Activated CD4-positive, alpha-beta T cell treated with anti-CD3 and anti-CD28 coated beads for 4 hours (primary cell): ENCODE measurements at regions not wholly inside any gene's neighbourhood (a gene's known extent, or its start where the extent isn't known, plus 50 kb on each side); places are given as distances from the start of the nearest gene placed in this dataset.

ENCODE experiments used
- DNase-seq, 2 donors: peaks; one replicate each; pipeline ENCODE4 v3.0.0-alpha.2; 2020

DNA sequence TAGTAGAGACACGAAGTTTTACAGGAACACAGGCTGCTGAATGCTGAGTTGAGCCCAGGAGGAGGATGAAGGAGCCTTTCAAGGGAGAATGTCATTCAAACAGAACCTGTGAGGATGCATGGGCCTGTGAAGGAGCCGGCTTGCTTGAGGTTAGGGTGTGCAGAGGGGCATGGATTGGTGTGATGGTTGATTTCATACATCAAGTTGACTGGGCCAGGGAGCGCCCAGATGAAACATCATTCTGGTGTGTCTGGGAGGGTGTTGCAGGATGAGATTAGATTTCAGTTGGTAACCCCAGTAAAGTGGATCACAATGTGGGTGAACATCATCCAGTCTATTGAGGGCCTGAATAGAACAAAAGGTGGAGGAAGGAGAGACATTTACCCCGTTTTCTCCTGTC is 243.6 kb downstream of the EDEM1 start:
- DNase-seq: no peak

DNA sequence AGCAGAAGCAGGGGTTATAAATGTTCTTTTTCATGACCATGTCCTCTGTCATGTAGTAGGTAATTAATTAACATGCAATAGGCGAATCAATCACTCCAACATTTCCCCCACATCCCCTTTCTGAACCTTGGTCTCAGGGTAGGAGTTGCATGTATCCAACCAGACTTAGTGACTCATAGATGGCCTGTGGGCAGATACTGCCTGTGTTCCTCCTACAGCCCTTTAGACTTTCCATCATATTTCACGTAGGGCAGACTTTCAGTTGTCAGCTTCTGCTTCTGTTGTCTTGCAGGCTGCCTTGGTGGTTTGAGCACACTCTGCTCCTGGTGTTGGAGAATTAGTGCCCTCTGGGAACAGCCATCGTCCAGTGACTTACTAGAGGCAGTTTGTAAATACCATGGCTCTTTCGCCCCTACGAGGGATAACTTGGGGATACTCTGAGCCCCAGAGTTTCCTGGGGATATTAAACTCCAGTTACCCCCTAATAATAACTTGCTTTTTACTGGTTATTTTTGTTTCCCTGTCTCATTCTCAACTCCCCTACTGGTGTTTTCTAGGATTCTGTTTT is 244.4 kb downstream of the EDEM1 start:
- DNase-seq: no peak

DNA sequence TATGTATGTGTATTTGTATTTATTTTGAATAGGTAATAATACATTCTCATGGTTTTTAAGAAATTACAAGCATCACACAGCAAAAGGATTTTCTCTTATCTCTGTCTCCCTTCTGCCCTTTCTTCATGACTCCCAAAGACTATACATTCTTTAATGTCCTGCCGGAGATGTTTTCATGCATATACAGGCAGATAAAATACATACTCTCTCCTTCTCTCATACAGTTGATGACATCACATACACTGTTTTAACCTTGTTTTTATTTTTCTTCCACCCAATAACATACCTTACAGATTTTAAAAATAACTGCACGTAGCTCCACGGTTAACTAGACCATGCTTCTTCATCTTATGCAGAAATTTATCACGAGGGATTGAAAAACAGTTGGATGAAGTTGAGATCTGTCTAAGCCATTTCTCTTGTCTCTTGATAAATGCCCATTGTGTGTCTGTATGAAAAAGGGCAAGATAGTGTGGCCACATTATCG is 249.8 kb downstream of the EDEM1 start:
- no peak for DNase-seq

DNA sequence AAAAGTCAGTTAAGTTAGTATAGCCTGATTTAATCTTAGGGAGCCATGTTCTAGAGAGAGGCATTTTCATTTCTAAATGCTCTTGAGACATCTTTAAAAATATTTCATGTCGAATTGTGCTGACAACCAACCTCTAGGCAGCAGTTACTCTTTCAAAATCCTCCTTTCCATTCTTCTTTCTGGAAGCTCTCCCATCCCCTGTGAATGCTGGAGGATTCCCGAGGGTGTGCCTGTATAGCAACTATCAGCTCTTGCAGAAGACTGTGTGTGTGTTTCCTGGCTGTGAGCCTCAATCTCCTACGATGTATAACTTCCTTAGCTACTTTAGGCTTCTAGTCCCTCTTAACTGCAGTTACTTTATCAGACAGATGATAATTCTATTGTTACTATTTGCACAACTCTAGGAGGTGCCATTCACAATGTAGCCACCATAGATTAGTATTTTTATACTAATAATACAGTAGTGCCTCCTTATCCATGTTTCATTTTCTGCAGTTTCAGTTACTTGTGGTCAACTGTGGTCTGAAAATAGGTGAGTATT is 250.3 kb downstream of the EDEM1 start:
- no peak for DNase-seq

DNA sequence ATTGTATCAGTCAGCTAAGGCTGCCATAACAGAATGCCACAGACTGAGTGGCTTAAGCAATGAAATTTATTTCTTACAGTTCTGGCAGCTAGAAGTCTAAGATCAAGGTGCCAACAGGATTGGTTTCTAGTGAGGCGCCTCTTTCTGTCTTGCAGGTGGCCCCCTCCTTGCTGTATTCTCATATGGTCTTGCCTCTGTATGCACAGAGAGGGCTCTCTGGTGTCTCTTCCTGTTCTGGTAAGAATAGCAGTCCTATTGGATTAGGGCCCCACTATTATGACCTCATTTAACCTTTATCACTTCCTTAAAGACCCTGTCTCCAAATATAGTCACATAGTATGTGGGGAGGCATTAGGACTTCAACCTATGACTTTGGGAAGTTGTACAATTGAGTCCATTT is 253.9 kb downstream of the EDEM1 start:
- DNase-seq: no peak

DNA sequence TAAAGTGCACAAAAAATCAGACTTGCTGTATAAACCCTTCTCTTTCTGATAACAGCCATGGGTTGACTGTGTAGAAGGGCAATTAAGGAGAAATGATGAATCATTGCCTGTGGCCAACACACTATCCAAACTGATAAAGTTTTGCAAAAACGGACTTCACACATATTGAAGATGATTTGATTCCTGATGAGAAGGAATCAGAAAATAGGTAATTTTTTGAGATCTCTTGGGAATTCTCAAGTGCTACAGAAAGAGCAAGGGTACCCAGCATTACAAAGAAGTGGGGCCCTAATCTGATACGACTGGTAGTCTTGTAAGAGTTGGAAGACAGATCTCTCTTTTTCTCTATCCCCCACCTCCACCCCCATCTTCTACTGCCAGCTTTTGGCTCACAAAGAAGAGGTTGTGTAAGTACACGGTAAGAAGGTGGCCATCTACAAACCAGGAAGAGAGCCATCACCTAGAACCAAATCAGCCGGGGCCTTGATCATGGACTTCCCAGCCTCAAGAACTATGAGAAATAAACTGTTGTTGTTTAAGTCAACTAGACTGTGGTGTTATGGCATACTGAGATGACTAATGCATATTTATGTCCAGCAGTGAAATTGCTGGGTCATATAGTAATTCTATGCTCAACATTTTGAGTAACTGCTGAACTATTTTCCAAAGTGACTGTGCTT is 254.7 kb downstream of the EDEM1 start:
- DNase-seq: no peak

DNA sequence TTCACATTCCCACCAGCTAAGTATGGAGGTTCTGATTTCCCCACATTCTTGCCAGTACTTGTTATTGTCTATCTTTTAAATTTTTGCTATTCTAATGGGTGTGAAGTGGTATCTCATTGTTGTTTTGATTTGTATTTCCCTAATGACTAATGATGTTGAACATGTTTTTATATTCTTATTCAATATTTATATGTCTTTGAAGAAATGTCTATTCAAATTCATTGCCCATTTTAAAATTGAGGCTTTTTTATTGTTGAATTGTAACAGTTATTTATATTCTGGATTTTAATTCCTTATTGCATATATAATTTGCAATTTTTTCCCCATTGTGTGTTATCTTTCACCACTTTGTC is 255.3 kb downstream of the EDEM1 start:
- no peak for DNase-seq

DNA sequence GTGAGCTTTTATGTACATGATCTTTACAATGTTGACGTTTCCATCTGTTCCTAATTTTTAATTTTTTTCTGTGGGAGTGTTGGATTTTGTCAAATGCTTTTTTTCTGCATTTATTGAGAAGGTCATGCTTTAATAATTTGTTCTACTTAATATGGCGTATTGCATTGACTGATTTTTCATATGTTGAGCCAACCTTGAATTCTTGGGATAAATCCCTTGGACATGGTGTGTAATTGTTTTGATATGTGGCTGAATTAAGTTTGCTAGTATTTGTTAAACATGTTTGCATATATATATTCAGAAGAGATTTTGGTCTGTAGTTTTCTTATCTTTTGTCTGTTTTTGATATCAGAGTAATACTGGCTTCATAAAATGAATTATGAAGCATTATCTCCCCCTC is 256.7 kb downstream of the EDEM1 start:
- no peak for DNase-seq

DNA sequence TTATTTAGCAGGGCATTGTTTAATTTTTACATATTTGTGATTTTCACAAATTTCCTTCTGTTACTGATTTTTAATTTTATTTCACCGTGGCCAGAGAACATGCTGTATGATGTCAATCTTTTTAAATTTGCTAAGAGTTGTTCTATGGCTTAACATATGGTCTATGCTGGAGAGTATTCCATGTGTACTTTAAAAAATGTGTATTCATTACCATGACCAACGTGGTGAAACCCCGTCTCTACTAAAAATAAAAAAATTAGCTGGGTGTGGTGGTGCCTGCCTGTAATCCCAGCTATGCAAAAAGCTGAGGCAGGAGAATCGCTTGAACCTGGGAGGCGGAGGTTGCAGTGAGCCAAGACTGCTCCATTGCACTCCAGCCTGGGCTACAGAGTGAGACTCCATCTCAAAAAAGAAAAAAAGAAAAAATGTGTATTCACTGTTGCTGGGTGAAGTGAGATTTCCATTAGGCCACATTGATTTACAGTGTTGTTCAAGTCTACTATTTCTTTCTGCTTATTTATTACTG is 258.2 kb downstream of the EDEM1 start:
- no peak for DNase-seq

DNA sequence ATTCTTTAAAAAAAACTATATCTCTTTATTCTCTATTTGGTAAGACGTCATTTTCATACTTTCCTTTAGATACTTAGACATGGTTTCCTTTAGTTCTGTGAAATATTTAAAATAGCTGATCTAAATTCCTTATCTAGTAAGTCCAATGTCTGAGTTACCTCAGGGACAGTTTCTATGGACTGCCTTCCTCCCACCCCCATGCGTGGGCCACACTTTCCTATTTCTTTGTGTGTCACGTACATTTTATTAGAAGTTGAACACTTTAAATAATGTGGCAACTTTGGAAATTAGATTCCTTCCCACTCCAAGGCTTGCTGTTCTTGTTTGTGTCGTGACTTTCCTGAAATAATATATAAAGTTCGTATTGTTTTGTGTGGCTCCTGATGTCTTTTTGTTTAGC is 260.7 kb downstream of the EDEM1 start:
- DNase-seq: no peak

DNA sequence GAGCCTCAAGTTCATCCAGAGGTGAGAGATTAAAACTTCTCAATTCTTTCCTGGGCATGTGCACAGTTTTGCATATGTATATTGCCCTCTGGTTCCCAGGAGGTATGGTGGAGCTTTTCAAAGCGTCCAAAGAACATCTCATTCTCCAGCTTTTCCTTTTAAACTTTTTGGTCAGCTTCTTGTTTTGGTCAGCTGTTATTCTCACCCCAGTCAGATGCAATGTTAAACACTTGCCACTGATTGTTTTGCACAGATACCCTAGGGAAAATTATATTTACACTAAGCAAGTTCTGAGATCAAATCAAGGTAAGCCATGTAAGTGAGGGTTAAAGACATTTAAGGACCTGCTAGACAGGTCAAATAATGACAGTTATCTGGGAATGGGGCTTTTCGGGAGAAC is 261.3 kb downstream of the EDEM1 start:
- no peak for DNase-seq

DNA sequence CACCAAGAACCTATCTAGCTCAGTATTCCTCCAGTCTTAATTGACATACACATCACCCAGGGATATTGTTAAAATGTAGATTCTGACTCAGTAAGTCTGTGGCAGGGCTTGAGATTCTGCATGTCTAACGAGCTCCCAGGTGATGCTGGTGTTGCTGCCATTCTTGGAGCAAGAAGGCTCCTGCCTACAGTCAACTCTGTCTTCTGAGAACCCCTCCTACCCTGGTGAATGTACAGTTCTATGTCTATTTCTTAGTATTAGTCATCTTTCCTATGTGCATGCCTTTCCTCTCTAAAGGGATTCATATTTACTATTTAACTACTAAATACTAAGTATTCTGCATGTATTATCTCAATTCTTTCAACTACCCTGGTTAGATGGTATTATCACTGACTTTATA is 268.7 kb downstream of the EDEM1 start:
- DNase-seq: no peak

DNA sequence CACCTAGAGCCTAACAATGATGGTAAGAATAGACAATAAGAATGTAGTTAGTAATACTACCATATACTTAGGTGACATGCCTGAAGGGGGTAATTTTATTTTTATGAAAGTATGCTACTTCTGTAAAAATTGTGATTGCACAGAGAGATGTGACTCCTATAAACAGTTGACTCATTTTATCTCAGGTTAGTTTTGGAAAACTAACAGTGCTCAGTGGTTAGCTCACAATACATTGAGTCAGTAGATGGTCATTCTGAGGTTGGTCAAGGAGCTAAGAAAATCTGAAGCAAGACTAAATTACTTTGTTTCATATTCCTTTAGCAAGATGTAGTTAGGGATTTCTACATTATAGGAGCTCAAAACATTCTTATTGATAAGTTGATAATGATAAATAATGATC is 271.0 kb downstream of the EDEM1 start:
- DNase-seq: no peak

DNA sequence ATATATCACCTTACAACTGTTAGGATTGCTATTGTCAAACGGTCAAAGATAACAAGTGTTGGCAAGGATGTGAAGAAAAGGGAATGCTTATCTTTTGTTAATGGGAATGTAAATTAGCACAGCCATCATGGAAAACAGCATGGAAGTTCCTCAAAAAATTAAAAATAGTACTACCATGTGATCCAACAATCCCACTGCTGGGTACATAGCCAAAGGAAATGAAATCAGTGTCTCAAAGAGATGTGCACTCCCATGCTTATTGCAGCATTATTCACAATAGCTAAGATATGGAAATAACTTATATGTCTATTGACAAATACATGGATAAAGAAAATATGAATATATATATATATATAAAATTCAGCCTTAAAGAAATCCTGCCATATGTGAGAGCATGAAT is 274.6 kb downstream of the EDEM1 start:
- no peak for DNase-seq

DNA sequence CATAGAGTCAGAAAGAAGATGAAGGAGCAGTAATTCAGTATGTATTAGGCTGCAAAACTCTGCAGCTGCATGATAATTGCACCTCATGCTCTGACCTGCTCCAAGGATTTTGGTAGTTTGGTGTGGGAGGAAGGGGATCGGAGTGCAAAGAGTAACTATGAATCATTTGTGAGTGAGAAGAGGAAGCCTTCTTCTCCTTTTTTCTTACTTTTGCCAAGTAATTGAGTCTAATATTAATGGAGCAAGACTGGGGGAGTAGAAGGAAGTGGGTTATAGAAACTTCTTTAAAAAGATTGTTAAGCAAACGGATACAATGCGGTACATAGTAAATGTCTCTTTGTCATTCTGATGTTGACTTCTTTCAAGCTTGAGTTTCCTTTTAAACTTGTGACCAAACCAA is 276.5 kb downstream of the EDEM1 start:
- DNase-seq: no peak

DNA sequence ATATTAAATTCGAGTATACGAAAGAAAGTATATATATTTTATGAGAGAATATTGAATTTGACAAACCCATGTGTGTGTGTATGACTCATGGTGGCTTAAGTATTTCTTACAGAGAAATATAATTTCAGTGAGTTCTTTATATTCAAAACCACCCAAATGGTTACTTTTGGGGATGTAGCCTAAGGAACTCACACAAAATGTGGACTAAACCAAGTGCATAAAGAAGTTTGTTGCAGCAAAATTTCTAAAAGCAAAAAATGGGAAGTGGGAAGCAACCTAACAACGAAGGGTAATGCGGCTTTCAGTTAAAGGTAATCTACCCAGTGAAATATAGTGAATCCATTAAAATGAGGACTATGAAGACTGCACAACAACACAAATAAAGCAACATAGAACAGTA is 277.1 kb downstream of the EDEM1 start:
- DNase-seq: no peak

DNA sequence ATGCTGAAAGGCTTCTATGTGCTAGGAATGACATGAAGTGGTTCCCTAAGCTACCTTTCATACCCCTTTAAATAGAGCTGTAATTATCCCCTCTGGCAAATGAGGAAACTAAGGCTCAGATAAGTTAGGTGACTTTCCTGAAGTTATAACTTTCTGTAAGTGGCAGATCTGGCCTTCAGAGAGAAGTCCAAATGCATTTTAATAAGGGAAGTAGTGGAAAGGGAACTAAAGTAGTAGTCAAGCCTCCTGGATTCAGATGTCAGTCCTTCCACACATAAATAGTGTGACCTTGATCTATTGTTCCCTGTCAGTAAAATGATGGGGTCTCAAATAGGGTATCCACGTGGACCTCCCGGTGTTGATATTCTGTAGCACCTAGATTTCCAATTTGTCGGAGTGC is 277.7 kb downstream of the EDEM1 start:
- DNase-seq: no peak

DNA sequence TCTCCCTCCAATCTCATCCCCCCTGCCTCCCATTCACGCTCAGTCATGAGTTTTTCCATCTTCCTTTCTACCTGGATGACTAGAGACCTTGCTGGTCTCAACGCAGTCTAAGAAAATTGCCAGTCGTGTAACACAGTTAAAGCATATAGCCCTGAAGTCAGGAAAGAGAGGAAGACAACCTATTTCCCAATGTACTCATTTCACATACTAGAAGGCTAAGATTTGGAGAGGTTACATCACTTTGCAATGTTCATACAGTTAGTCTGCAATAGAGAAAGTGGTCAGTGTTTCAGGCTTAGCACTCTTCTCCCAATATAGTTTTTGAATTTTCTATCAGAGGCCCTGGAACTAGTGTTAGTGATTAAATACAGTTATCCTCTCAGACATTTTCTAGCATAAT is 278.6 kb downstream of the EDEM1 start:
- DNase-seq: no peak

DNA sequence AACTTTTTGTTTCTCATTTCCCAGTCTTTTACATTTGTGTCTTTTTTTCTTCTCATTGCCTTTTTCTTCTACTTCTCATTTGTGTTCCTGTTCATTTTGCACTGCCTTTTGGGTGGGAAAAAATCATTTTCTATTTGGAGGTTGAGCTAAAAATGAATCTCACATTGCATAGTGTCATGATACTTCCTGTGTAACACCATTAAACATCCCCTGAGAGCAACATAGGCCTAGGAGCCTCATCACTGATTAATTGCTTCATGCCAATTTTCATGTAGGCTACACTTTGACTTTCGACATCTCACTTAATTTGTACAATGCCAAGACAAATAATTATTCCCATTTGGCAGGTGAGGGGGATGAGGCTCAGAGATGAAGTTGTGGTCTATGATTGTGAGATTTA is 279.2 kb downstream of the EDEM1 start:
- DNase-seq: no peak

DNA sequence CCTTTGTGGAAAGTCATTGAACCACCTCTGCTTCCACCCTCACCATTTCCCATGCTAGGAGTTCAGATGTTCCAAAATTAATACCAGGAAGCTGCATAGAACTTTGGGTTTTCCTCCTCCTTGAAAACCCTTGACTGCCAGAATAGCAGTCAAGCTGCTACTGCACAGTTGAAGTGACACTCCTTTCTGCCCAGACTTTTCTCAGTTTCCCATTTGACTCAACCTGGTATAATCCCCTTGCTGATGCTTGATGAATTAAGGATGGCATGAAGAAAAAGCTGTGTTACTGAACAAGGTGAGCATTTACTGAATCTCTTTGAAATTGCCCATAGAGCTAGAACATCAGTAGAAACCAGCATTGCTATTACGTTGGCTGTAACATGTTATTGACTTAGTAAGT is 286.0 kb downstream of the EDEM1 start:
- DNase-seq: no peak

DNA sequence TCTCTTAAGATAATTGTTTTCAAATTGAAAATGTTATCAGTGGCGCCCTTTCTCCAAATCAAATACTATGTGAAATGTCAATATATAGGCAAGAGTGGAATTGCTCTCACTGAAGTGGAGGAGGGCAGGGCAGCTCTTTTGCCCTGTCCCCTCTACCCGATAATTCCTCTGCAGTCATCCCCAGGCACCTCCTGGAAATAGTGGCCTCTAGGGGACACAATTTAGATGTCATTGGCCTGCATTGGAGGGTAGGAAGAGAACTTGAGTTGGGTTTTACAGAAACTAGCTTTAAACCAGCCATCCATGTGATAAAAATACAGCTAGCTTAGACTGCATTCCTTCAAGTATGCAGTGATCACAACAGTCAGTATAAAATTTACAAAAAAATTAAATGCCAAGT is 288.9 kb downstream of the EDEM1 start:
- DNase-seq: no peak

DNA sequence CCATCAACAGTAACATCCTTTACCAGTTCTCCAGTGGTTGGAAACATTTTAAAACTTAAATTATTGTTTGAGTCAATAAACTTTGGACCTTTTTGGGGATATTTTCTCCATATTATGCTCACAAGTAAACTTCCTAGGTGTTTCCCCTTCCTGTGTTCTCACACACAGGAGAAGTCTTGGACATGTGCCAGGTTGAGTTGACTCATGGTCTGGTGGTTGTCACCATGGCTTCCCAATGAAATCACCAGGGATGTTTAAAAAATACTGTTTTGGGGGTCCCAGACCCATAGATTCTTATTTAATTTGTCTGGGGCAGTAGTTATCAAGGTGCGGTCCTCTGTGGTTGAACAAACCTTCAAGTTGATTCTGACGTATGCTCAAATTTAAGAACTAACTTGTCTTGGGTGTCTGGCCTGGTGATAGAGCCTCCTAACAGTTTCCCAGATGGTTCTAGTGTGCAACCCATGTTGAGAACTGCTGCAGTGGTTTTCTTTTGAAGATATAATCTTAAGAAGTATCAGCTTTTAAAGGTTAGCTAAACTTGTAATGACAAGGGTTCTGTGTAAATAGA is 291.8 kb downstream of the EDEM1 start:
- no peak for DNase-seq

DNA sequence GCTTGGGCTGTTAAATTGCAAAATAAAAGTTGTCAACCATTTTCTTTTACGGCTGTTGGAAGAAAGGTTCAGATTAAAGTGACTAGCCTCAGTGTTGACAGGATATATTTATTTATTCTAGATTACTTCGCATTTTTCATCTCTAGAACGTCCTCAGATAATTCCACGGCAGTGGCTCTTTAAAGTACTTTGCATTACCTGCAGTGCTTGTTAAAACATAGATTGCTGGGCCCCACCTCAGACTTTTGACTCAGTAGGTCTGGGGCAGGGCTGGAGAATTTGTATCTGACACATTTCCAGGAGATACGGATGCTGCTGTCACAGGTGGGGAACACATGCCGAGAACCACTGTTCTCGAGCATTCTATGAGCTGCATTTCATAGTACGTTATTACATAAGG is 292.7 kb downstream of the EDEM1 start:
- no peak for DNase-seq

DNA sequence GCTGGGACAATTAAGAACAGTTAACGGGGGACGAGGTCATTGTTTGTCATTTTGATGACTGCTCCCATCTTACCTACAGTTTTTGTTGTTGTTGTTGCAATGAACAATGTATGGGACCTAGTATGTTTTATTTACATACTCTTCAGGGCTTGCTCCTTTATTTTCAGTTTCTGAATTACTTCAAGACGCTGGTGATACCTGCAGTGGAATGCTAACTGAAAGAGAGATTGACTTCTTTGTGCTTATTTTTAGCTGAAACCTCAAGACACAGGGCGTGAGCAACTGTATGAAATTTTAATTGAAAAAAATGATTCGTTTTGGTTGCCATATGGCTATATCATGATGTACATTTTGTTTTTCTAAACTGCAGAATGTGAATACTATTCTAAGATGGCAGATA is 297.9 kb downstream of the EDEM1 start:
- DNase-seq: no peak
